Activated B cell treated with CpG ODN at 0.5 μM for 24 hours (primary cell): ENCODE measurements at regions not wholly inside any gene's neighbourhood (a gene's known extent, or its start where the extent isn't known, plus 50 kb on each side); places are given as distances from the start of the nearest gene placed in this dataset.

Experiments used
- ATAC-seq: fragments of 200-7000 bp; cut with Tn5 transposase; one replicate; pipeline ENCODE4 v1.10.0; 2021; ENCODE audit warnings: low read depth, mild to moderate bottlenecking, moderate library complexity
- CTCF ChIA-PET: fragments of 350-600 bp; sonication (Branson Sonifier 250); formaldehyde crosslinking; loops from one replicate; lab custom pipeline; 2021; ENCODE audit warnings: antibody characterized with exemption; lab: Charles Lee
- POLR2A ChIA-PET: fragments of 350-600 bp; sonication (Branson Sonifier 250); formaldehyde crosslinking; loops from one replicate; lab custom pipeline; 2021; ENCODE audit warnings: antibody characterized with exemption; lab: Charles Lee
- DNase-seq: peaks from one replicate; pipeline ENCODE4 v3.0.0; 2022
- H3K27ac Mint-ChIP-seq: one replicate; pipeline ENCODE4 v1.8.0; 2020; ENCODE audit warnings: mixed read lengths
- H3K27me3 Mint-ChIP-seq: one replicate; pipeline ENCODE4 v1.8.0; 2021; ENCODE audit warnings: mixed read lengths
- H3K36me3 Mint-ChIP-seq: one replicate; pipeline ENCODE4 v1.8.0; 2021; ENCODE audit warnings: low read depth, mixed read lengths
- H3K4me1 Mint-ChIP-seq: one replicate; pipeline ENCODE4 v1.8.0; 2021; ENCODE audit warnings: mixed read lengths
- H3K4me3 Mint-ChIP-seq: one replicate; pipeline ENCODE4 v1.8.0; 2020; ENCODE audit warnings: mild to moderate bottlenecking, mixed read lengths
- H3K9me3 Mint-ChIP-seq: one replicate; pipeline ENCODE4 v1.8.0; 2020; ENCODE audit warnings: mixed read lengths
- intact Hi-C: fragments of 100-400 bp; cut with micrococcal nuclease; formaldehyde crosslinking; loops from one replicate; pipeline ENCODE4 v1.15.1; 2024
- TF ChIP-seq, protein P1 (sequence below): fragments of 200-600 bp; IDR thresholded peaks from one replicate; pipeline ENCODE4 v1.8.0; 2022; ENCODE audit warnings: antibody characterized with exemption, mild to moderate bottlenecking

DNA sequence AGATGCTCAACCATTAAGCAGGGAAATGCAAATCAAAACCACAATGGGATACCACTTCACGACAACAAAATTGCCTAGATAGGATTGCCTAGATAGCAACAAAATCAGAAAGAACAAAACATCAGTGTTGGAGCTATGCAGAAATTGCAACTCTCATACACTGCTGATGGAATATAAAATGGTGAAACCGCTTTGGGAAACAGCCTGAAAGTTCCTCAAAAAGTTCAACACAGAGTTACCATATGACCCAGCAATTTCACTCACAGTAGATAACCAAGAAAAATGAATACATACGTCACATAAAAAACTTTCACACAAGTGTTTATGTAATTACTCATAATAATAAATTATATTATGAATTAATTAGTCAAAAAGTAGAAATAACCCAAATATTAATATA, 78.3 kb downstream of the MAFB start:
- TF ChIP-seq, protein P1, sequence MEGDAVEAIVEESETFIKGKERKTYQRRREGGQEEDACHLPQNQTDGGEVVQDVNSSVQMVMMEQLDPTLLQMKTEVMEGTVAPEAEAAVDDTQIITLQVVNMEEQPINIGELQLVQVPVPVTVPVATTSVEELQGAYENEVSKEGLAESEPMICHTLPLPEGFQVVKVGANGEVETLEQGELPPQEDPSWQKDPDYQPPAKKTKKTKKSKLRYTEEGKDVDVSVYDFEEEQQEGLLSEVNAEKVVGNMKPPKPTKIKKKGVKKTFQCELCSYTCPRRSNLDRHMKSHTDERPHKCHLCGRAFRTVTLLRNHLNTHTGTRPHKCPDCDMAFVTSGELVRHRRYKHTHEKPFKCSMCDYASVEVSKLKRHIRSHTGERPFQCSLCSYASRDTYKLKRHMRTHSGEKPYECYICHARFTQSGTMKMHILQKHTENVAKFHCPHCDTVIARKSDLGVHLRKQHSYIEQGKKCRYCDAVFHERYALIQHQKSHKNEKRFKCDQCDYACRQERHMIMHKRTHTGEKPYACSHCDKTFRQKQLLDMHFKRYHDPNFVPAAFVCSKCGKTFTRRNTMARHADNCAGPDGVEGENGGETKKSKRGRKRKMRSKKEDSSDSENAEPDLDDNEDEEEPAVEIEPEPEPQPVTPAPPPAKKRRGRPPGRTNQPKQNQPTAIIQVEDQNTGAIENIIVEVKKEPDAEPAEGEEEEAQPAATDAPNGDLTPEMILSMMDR, result no peak
- ChIA-PET POLR2A (no interaction called here), CTCF (no interaction called here)
- H3K36me3 Mint-ChIP-seq, result no peaks in the 10 kb centered on the region
- intact Hi-C loops, result no loop called here
- H3K27ac Mint-ChIP-seq, result no peak overlapping the region
- no peaks in the 10 kb centered on the region for H3K4me1 Mint-ChIP-seq
- H3K4me3 Mint-ChIP-seq, result no peak overlapping the region
- ATAC-seq (no peak), DNase-seq (no peak)
- H3K27me3 Mint-ChIP-seq, result peaks cover 8% of the 10 kb centered on the region
- H3K9me3 Mint-ChIP-seq, result peaks cover 2% of the 10 kb centered on the region

- ATAC-seq (no peak), DNase-seq (no peak)
- H3K4me1 Mint-ChIP-seq, result no peaks in the 10 kb centered on the region
- H3K4me3 Mint-ChIP-seq, result no peak overlapping the region
- intact Hi-C loops, result no loop called here
- ChIA-PET CTCF (no interaction called here), POLR2A (no interaction called here)
- peaks cover 2% of the 10 kb centered on the region for H3K9me3 Mint-ChIP-seq
- peaks cover 8% of the 10 kb centered on the region for H3K27me3 Mint-ChIP-seq
- no peaks in the 10 kb centered on the region for H3K36me3 Mint-ChIP-seq
- TF ChIP-seq, protein P1, result no peak
- no peak overlapping the region for H3K27ac Mint-ChIP-seq
Measured at GRCh38 chr20:40607927-40608326, 81.1 kb downstream of the MAFB start.

DNA sequence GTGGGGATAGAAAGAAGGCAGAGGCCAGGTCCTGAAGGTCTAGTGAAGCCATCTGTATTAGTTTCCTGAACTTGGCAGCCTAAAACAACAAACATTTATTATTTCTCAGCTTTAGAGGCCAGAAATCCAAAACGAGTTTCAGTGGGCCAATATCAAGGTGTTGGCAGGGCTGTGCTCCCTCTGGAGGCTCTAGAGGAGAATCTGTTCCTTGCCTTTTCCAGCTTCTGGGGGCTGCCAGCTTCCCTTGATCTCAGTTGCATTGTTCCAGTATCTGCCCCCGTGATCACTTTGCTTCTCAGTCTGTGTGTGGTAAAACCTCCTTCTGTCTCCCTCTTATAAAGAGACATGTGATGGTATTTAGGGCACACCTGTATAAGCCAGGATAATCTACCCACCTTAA, 82.4 kb downstream of the MAFB start:
- no peak overlapping the region for H3K27ac Mint-ChIP-seq
- ChIA-PET CTCF (no interaction called here), POLR2A (no interaction called here)
- peaks cover 2% of the 10 kb centered on the region for H3K9me3 Mint-ChIP-seq
- no peak for DNase-seq
- no peaks in the 10 kb centered on the region for H3K36me3 Mint-ChIP-seq
- no peak for ATAC-seq
- intact Hi-C loops, result no loop called here
- TF ChIP-seq, protein P1, result no peak
- H3K4me1 Mint-ChIP-seq, result no peaks in the 10 kb centered on the region
- no peak overlapping the region for H3K4me3 Mint-ChIP-seq
- peaks cover 11% of the 10 kb centered on the region for H3K27me3 Mint-ChIP-seq

GRCh38 chr20:40606237-40606636, 82.8 kb downstream of the MAFB start:
- H3K9me3 Mint-ChIP-seq, result peaks cover 2% of the 10 kb centered on the region
- DNase-seq (no peak), ATAC-seq (no peak)
- no peak overlapping the region for H3K4me3 Mint-ChIP-seq
- no peak overlapping the region for H3K27ac Mint-ChIP-seq
- ChIA-PET CTCF (no interaction called here), POLR2A (no interaction called here)
- H3K27me3 Mint-ChIP-seq, result peaks cover 11% of the 10 kb centered on the region
- no peaks in the 10 kb centered on the region for H3K36me3 Mint-ChIP-seq
- intact Hi-C loops, result no loop called here
- H3K4me1 Mint-ChIP-seq, result no peaks in the 10 kb centered on the region
- TF ChIP-seq, protein P1, result no peak

- POLR2A ChIA-PET, result no interaction called here
- TF ChIP-seq, protein P1, result no peak
Measured at GRCh38 chr20:40604416-40604815, 84.6 kb downstream of the MAFB start.

More at GRCh38 chr20:40604416-40604815, 84.6 kb downstream of the MAFB start:
- no peak for DNase-seq
- H3K36me3 Mint-ChIP-seq, result no peaks in the 10 kb centered on the region
- CTCF ChIA-PET, result no interaction called here
- intact Hi-C loops, result no loop called here
- no peak for ATAC-seq
- H3K4me3 Mint-ChIP-seq, result no peak overlapping the region
- peaks cover 8% of the 10 kb centered on the region for H3K27me3 Mint-ChIP-seq
- peaks cover 4% of the 10 kb centered on the region for H3K9me3 Mint-ChIP-seq
- H3K27ac Mint-ChIP-seq, result no peak overlapping the region
- no peaks in the 10 kb centered on the region for H3K4me1 Mint-ChIP-seq
